Endothelial cell of umbilical vein (primary cell): ENCODE measurements at regions not wholly inside any gene's neighbourhood (a gene's known extent, or its start where the extent isn't known, plus 50 kb on each side); places are given as distances from the start of the nearest gene placed in this dataset.
A peak's percentile ranks its signal among the peaks of the same experiment; 100 is the strongest.

Source experiments
- BruUV-seq: library from RNA; stranded (reverse); fragments of 400-500 nt; replicated peaks from 2 replicates; lab custom pipeline; 2021; lab: Mats Ljungman, UMichigan
- CTCF ChIA-PET: fragments of 300-600, 350-600 bp; sonication (Branson Sonifier 250); formaldehyde crosslinking; loops from one replicate; lab custom pipeline; 2021; ENCODE audit warnings: antibody characterized with exemption, inconsistent platforms; lab: Charles Lee
- POLR2A ChIA-PET: fragments of 300-600, 350-600 bp; sonication (Branson Sonifier 250); formaldehyde crosslinking; loops from one replicate; lab custom pipeline; 2021; ENCODE audit warnings: antibody characterized with exemption, inconsistent platforms; lab: Charles Lee
- DNase-seq: peaks from one replicate; pipeline ENCODE4 v3.0.0-alpha.2; 2011; ENCODE audit warnings: low read depth, low spot score
- FAIRE-seq: peaks from 2 replicates; lab custom pipeline; 2011; peaks lifted over from hg19 to GRCh38; lab: Jason Lieb, UNC
- H2AFZ ChIP-seq: 2 replicates; pipeline ENCODE4 v1.6.0; 2012; ENCODE audit warnings: low read depth, low read length, control low read depth, inconsistent platforms
- H3K27ac ChIP-seq: 2 replicates; pipeline ENCODE4 v1.5.1; 2011; ENCODE audit warnings: low read depth, mild to moderate bottlenecking, control low read depth, low read length, moderate library complexity; ENCODE audit not compliant: insufficient read depth
- H3K27me3 ChIP-seq, 2 experiments: 2 replicates each; pipeline versions ENCODE4 v1.6.0 to v1.6.1; 2011; ENCODE audit warnings: low read length in 2 of 2, mixed read lengths in 1 of 2; ENCODE audit not compliant: control insufficient read depth in 2 of 2, insufficient read depth in 2 of 2
- H3K36me3 ChIP-seq, 2 experiments: 2 replicates in 1 of 2; 3 replicates in 1 of 2; pipeline ENCODE4 v1.5.1; 2011; ENCODE audit warnings: low read length in 2 of 2, mild to moderate bottlenecking in 1 of 2, moderate library complexity in 1 of 2; ENCODE audit not compliant: control insufficient read depth in 2 of 2, insufficient read depth in 2 of 2; ENCODE audit errors: extremely low read depth in 1 of 2
- H3K4me1 ChIP-seq: 3 replicates; pipeline ENCODE4 v1.5.1; 2011; ENCODE audit warnings: mild to moderate bottlenecking, low read length; ENCODE audit not compliant: control insufficient read depth, insufficient read depth; ENCODE audit errors: extremely low read depth
- H3K4me2 ChIP-seq: 2 replicates; pipeline ENCODE4 v1.6.1; 2011; ENCODE audit warnings: low read length, control low read depth, mixed read lengths; ENCODE audit not compliant: insufficient read depth
- H3K4me3 ChIP-seq, 3 experiments: fragments of 200-600 bp in 1 of 3; sonication (generic), shearing (Covaris generic) in 1 of 3; replicated peaks in 1 of 3; 2 replicates each; pipeline ENCODE4 v1.5.1; 2011 to 2016; ENCODE audit warnings: control low read depth in 3 of 3, low read length in 3 of 3, mild to moderate bottlenecking in 2 of 3, inconsistent platforms in 1 of 3, low read depth in 1 of 3, moderate library complexity in 1 of 3; ENCODE audit not compliant: insufficient read depth in 1 of 3
- H3K79me2 ChIP-seq: 2 replicates; pipeline ENCODE4 v1.6.0; 2012; ENCODE audit warnings: low read length, inconsistent platforms; ENCODE audit not compliant: control insufficient read depth, insufficient read depth
- H3K9ac ChIP-seq: replicated peaks from 2 replicates; pipeline ENCODE3; 2011; ENCODE audit warnings: low read length, control low read depth; ENCODE audit not compliant: insufficient read depth; ENCODE audit errors: extremely low read depth
- H3K9me1 ChIP-seq: replicated peaks from 3 replicates; pipeline ENCODE4 v1.6.0; 2011; ENCODE audit warnings: mild to moderate bottlenecking, low read length; ENCODE audit not compliant: control insufficient read depth, insufficient read depth; ENCODE audit errors: extremely low read depth
- H3K9me3 ChIP-seq: replicated peaks from 2 replicates; pipeline ENCODE4 v1.5.1; 2012; ENCODE audit warnings: low read length, inconsistent platforms; ENCODE audit not compliant: control insufficient read depth, insufficient read depth
- H4K20me1 ChIP-seq: replicated peaks from 2 replicates; pipeline ENCODE3; 2011; ENCODE audit warnings: mild to moderate bottlenecking, low read length; ENCODE audit not compliant: control insufficient read depth, insufficient read depth; ENCODE audit errors: extremely low read depth
- CTCF ChIP-seq, 2 donors: IDR thresholded peaks; 1 replicate in 1 of 2; 2 replicates in 1 of 2; pipeline ENCODE4 v1.5.1; 2011; ENCODE audit warnings: low read length in 2 of 2, mild to moderate bottlenecking in 2 of 2, moderate library complexity in 2 of 2, control low read depth in 1 of 2, inconsistent platforms in 1 of 2, low read depth in 1 of 2; ENCODE audit not compliant: insufficient read depth in 1 of 2; ENCODE audit errors: extremely low read depth in 1 of 2
- EZH2 ChIP-seq: IDR thresholded peaks from 2 replicates; pipeline ENCODE4 v1.6.1; 2012; ENCODE audit warnings: borderline replicate concordance, low read depth, mild to moderate bottlenecking, moderate library complexity, low read length, inconsistent platforms; ENCODE audit not compliant: severe bottlenecking
- FOS ChIP-seq: IDR thresholded peaks from 2 replicates; pipeline ENCODE4 v1.6.1; 2011; ENCODE audit warnings: mild to moderate bottlenecking, low read length, moderate library complexity, borderline replicate concordance; ENCODE audit not compliant: insufficient read depth
- GATA2 ChIP-seq: IDR thresholded peaks from 2 replicates; pipeline ENCODE4 v1.7.0; 2011; ENCODE audit warnings: low read depth, mild to moderate bottlenecking, moderate library complexity, mixed read lengths, low read length; ENCODE audit not compliant: insufficient read length, insufficient read depth
- JUN ChIP-seq: IDR thresholded peaks from 2 replicates; pipeline ENCODE4 v1.6.1; 2011; ENCODE audit warnings: borderline replicate concordance, low read depth; ENCODE audit not compliant: insufficient read length, insufficient read depth
- MYC ChIP-seq: IDR thresholded peaks from one replicate; pipeline ENCODE4 v1.6.1; 2011; ENCODE audit warnings: mild to moderate bottlenecking, low read depth, low read length
- POLR2A ChIP-seq: IDR thresholded peaks from 2 replicates; pipeline ENCODE4 v1.6.1; 2012; ENCODE audit warnings: low read depth, mild to moderate bottlenecking, control low read depth, low read length
- POLR2AphosphoS5 ChIP-seq: IDR thresholded peaks from 2 replicates; pipeline ENCODE4 v1.6.1; 2012; ENCODE audit warnings: low read depth, mild to moderate bottlenecking, control low read depth, low read length, moderate library complexity; ENCODE audit not compliant: insufficient read depth
- dilution Hi-C: fragments of 300-500 bp; cut with MboI; formaldehyde crosslinking; loops from one replicate; pipeline ENCODE4 v1.15.0; 2019; ENCODE audit warnings: low sequenced_read_pairs; ENCODE audit not compliant: extremely low pct_ligation_motif_present
- intact Hi-C: fragments of 100-400 bp; cut with micrococcal nuclease; formaldehyde crosslinking; loops from one replicate; pipeline ENCODE4 v1.10.0; 2022
- TF ChIP-seq, protein P1 (sequence below): IDR thresholded peaks from 2 replicates; pipeline ENCODE4 v1.6.1; 2011; ENCODE audit not compliant: insufficient read depth, insufficient read length

DNA sequence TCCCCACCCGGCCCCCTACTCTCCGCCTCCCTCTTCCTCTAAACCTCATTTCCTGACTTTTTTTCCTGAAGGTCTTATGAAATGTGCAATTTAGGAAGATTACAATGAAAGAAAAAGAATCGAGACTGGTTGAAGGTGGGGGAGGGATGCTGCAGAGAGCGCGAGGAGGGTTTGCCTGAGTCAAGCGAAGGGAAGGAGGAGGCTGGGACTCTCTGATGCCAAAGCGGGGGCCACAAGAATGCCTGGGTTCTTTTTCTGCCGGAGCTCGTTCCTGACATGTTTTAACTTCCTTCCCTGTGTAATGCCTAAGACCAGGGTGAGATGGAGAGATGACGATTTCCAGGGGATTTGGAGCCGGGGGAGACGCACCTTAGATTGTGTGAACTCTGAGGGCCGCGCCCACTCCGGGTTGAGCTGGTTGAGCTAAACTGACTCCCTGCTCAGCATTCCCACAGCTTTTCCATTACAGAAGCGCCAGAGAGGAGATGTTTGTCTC lies 270.5 kb upstream of the SORL1-AS1 start:
- Histone ChIP-seq H3K36me3 (no peaks in the 10 kb centered on the region), H3K4me3 (peak overlapping the region in 2 of 3 experiments; percentile 21 to 59), H3K9me1 (no peaks in the 10 kb centered on the region), H4K20me1 (no peaks in the 10 kb centered on the region), H3K79me2 (no peaks in the 10 kb centered on the region), H3K27me3 (no peaks in the 10 kb centered on the region), H3K4me1 (peaks cover 29% of the 10 kb centered on the region), H3K4me2 (peak overlapping the region; percentile 95), H2AFZ (peak overlapping the region; percentile 96), H3K9ac (peak overlapping the region; percentile 56), H3K9me3 (no peaks in the 10 kb centered on the region), H3K27ac (peak overlapping the region; percentile 1)
- POLR2A ChIA-PET = interaction anchor here (0.5 kb wide), 1 partner anchor 494 kb away, joined by 3 read pairs; no protein-coding TSS in a partner anchor
- CTCF ChIA-PET = interaction anchor here (0.9 to 1.7 kb wide), 5 partner anchors 17 to 783 kb away, joined by 3 to 6 read pairs (median 3); no protein-coding TSS in a partner anchor
- BruUV-seq = no TSS peak
- FAIRE-seq (peak; percentile 52), DNase-seq (peak; percentile 73)
- TF ChIP-seq POLR2A (no peak), GATA2 (no peak)
- TF ChIP-seq, protein P1, sequence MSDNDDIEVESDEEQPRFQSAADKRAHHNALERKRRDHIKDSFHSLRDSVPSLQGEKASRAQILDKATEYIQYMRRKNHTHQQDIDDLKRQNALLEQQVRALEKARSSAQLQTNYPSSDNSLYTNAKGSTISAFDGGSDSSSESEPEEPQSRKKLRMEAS = no peak
- intact Hi-C loops = loop anchor here (1.0 to 10.0 kb wide), 6 partner anchors 67 to 480 kb away; partner anchors contain the start of gene SC5D
- dilution Hi-C loops = no loop called here

DNA sequence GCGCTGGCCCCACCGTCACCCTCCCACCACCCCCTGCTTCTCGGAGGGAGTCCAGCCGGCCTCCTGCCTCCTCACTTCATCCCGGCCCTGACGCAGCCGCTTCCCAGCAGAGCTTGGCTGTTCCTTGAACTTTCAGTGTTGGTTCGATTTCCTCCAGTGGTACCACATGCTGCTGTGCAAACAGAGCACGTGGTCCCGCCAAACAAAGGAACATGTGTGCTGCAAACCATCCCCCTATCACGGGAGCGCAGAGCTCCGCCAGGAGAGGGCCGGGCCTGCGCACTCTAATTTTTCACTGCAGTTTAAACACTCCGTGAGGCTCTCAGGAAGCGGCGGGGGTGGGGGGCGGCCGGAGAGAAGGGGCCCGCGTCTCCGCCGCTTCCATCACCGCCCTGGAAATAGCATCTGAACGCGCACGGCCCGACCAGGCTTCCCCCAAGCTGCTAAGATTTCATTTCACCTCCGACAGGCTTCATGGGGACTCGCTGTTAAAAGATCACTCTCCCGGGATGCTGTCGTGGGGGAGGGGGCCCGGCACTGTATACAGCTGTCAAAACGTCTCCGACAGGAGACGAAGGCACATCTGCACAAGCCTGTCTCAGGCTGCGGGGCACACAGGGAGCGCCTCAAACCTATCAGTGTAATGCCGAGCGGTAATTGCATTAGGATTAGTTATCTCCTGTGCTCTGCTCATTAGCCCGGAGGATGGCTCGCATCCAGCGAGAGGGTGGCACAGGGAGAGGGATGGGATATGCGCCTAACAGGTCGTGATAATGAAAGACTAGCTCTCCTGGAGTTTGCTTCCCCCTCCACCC lies 269.9 kb upstream of the SORL1-AS1 start:
- BruUV-seq = TSS peak; percentile 77

More for the DNA sequence above, 269.9 kb upstream of the SORL1-AS1 start:
- Histone ChIP-seq H3K79me2 (no peaks in the 10 kb centered on the region), H3K4me2 (peak overlapping the region; percentile 95), H3K4me1 (peaks cover 25% of the 10 kb centered on the region), H3K27me3 (peaks cover 3 to 5% of the 10 kb centered on the region in 2 experiments), H2AFZ (peak overlapping the region; percentile 96), H3K4me3 (peak overlapping the region; percentile 21 to 59 (median 31)), H3K27ac (peak overlapping the region; percentile 59), H3K9ac (peak overlapping the region; percentile 56), H3K9me3 (no peaks in the 10 kb centered on the region), H4K20me1 (no peaks in the 10 kb centered on the region), H3K36me3 (no peaks in the 10 kb centered on the region), H3K9me1 (no peaks in the 10 kb centered on the region)
- FAIRE-seq = peak; percentile 77
- dilution Hi-C loops = no loop called here
- POLR2A ChIA-PET = interaction anchor here (0.5 to 0.8 kb wide), 4 partner anchors 48 to 1343 kb away, joined by 3 to 7 read pairs (median 6); no protein-coding TSS in a partner anchor
- TF ChIP-seq POLR2A = no peak
- TF ChIP-seq JUN = no peak
- TF ChIP-seq EZH2 = no peak
- TF ChIP-seq GATA2 = no peak
- TF ChIP-seq POLR2AphosphoS5 = no peak
- no peak for TF ChIP-seq CTCF (IDR thresholded peaks at IDR 0.05; ENCODE audit: extremely low read depth in 1 of 2, insufficient read depth in 1 of 2, low read depth in 1 of 2, low read length in 2 of 2)
- no peak for TF ChIP-seq FOS
- TF ChIP-seq MYC = peak; percentile 96
- TF ChIP-seq, protein P1 = peak; percentile 100
- CTCF ChIA-PET = interaction anchor here (0.8 to 1.7 kb wide), 6 partner anchors 15 to 783 kb away, joined by 3 to 6 read pairs (median 4); no protein-coding TSS in a partner anchor
- DNase-seq = peak; percentile 94
- intact Hi-C loops = loop anchor here (1.0 to 10.0 kb wide), 8 partner anchors 66 to 507 kb away; partner anchors contain the start of gene SC5D
